CD8-positive, alpha-beta memory T cell (primary cell): ENCODE measurements at regions not wholly inside any gene's neighbourhood (a gene's known extent, or its start where the extent isn't known, plus 50 kb on each side); places are given as distances from the start of the nearest gene placed in this dataset.

Experiments used
- CTCF ChIA-PET: fragments of 350-600 bp; sonication (Branson Sonifier 250); formaldehyde crosslinking; loops from one replicate; lab custom pipeline; 2021; ENCODE audit warnings: antibody characterized with exemption; lab: Charles Lee
- POLR2A ChIA-PET: fragments of 350-600 bp; sonication (Branson Sonifier 250); formaldehyde crosslinking; loops from one replicate; lab custom pipeline; 2021; ENCODE audit warnings: antibody characterized with exemption; lab: Charles Lee
- DNase-seq, 5 donors: peaks; one replicate each; pipeline versions ENCODE4 v3.0.0 to v3.0.0-alpha.2; 2020 to 2022; ENCODE audit warnings: mixed read lengths in 1 of 5
- H3K27ac ChIP-seq: one replicate; pipeline ENCODE4 v1.7.0; 2013; ENCODE audit warnings: low read depth, mild to moderate bottlenecking, low read length, moderate library complexity
- H3K27me3 ChIP-seq: 2 replicates; pipeline ENCODE4 v1.7.0; 2013; ENCODE audit warnings: low read length, mild to moderate bottlenecking; ENCODE audit not compliant: insufficient read depth, poor library complexity, severe bottlenecking
- H3K36me3 ChIP-seq: 2 replicates; pipeline ENCODE4 v1.7.0; 2013; ENCODE audit warnings: mild to moderate bottlenecking, low read length, moderate library complexity; ENCODE audit not compliant: insufficient read depth
- H3K4me1 ChIP-seq: 2 replicates; pipeline ENCODE4 v1.7.0; 2013; ENCODE audit warnings: mild to moderate bottlenecking, low read length, moderate library complexity; ENCODE audit not compliant: insufficient read depth
- H3K4me3 ChIP-seq: 2 replicates; pipeline ENCODE4 v1.7.0; 2013; ENCODE audit warnings: mild to moderate bottlenecking, low read length
- H3K9me3 ChIP-seq: 2 replicates; pipeline ENCODE4 v1.7.0; 2013; ENCODE audit warnings: mild to moderate bottlenecking, low read length
- H3K27ac Mint-ChIP-seq, 8 donors: one replicate each; pipeline ENCODE4 v1.8.0; 2020 to 2021; ENCODE audit warnings: mixed read lengths in 8 of 8, mild to moderate bottlenecking in 6 of 8, inconsistent platforms in 3 of 8, moderate library complexity in 3 of 8
- H3K27me3 Mint-ChIP-seq, 2 donors: one replicate each; pipeline ENCODE4 v1.8.0; 2020 to 2021; ENCODE audit warnings: mixed read lengths in 2 of 2, mild to moderate bottlenecking in 1 of 2, moderate library complexity in 1 of 2
- H3K36me3 Mint-ChIP-seq, 3 donors: one replicate each; pipeline ENCODE4 v1.8.0; 2020 to 2021; ENCODE audit warnings: mixed read lengths in 3 of 3, inconsistent platforms in 1 of 3, mild to moderate bottlenecking in 1 of 3
- H3K4me1 Mint-ChIP-seq, 3 donors: one replicate each; pipeline ENCODE4 v1.8.0; 2020 to 2021; ENCODE audit warnings: mixed read lengths in 3 of 3, inconsistent platforms in 1 of 3, mild to moderate bottlenecking in 1 of 3
- H3K4me3 Mint-ChIP-seq, 7 donors: one replicate each; pipeline ENCODE4 v1.8.0; 2020 to 2021; ENCODE audit warnings: mixed read lengths in 7 of 7, mild to moderate bottlenecking in 6 of 7, moderate library complexity in 4 of 7, inconsistent platforms in 2 of 7
- H3K9me3 Mint-ChIP-seq, 5 donors: one replicate each; pipeline ENCODE4 v1.8.0; 2020 to 2022; ENCODE audit warnings: mixed read lengths in 5 of 5, mild to moderate bottlenecking in 3 of 5, moderate library complexity in 2 of 5, inconsistent platforms in 1 of 5

- ChIA-PET POLR2A (no interaction called here), CTCF (no interaction called here)
- Mint-ChIP-seq H3K27me3 (no peaks in the 10 kb centered on the region), H3K36me3 (no peaks in the 10 kb centered on the region), H3K9me3 (peaks cover 0 to under 1% (median 0%) of the 10 kb centered on the region in 5 donors), H3K27ac (no peak overlapping the region), H3K4me1 (no peaks in the 10 kb centered on the region), H3K4me3 (no peak overlapping the region)
- DNase-seq: no peak
- H3K4me1 ChIP-seq: no peaks in the 10 kb centered on the region
- no peaks in the 10 kb centered on the region for H3K36me3 ChIP-seq
- no peak overlapping the region for H3K27ac ChIP-seq
- H3K9me3 ChIP-seq: no peaks in the 10 kb centered on the region
- no peaks in the 10 kb centered on the region for H3K27me3 ChIP-seq
- H3K4me3 ChIP-seq: no peak overlapping the region
Observed at GRCh38 chr5:155366096-155366495, 352.5 kb downstream of the KIF4B start.

- H3K9me3 Mint-ChIP-seq: peaks cover 0 to 4% (median 0%) of the 10 kb centered on the region in 5 donors
- no peaks in the 10 kb centered on the region for H3K36me3 Mint-ChIP-seq
Observed at GRCh38 chr5:155367841-155368240, 354.3 kb downstream of the KIF4B start.

DNA sequence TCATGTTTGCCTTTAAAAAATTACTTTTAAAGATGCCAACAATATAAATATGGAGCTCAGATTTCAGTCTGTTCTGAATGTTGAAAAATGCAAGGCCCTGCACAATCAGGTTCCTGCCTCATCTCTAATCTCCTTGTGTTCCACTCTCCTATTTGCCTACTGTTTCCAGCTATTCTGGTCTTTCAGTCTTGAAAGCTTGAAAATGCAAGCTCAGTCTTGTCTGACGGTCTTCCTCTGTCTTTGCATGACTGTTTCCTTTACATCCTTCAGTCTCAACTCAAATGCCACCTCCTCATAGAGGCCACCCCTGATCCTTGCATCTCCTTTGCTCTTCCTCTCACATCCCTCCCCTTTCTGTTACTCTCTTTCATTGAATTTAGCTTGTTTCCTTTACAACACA is 354.9 kb downstream of the KIF4B start:
- Histone ChIP-seq H3K4me1 (no peaks in the 10 kb centered on the region), H3K9me3 (no peaks in the 10 kb centered on the region), H3K27ac (no peak overlapping the region), H3K27me3 (no peaks in the 10 kb centered on the region), H3K4me3 (no peak overlapping the region), H3K36me3 (no peaks in the 10 kb centered on the region)
- no peaks in the 10 kb centered on the region for H3K36me3 Mint-ChIP-seq
- no peaks in the 10 kb centered on the region for H3K4me1 Mint-ChIP-seq
- peaks cover 0 to 4% (median 0%) of the 10 kb centered on the region in 5 donors for H3K9me3 Mint-ChIP-seq
- H3K27ac Mint-ChIP-seq: no peak overlapping the region
- no peaks in the 10 kb centered on the region for H3K27me3 Mint-ChIP-seq
- DNase-seq: no peak
- no peak overlapping the region for H3K4me3 Mint-ChIP-seq
- POLR2A ChIA-PET: no interaction called here
- CTCF ChIA-PET: no interaction called here

More at GRCh38 chr5:155367841-155368240, 354.3 kb downstream of the KIF4B start:
- Histone ChIP-seq H3K36me3 (no peaks in the 10 kb centered on the region), H3K27me3 (no peaks in the 10 kb centered on the region), H3K9me3 (no peaks in the 10 kb centered on the region), H3K27ac (no peak overlapping the region), H3K4me1 (no peaks in the 10 kb centered on the region), H3K4me3 (no peak overlapping the region)
- Mint-ChIP-seq H3K4me1 (no peaks in the 10 kb centered on the region), H3K4me3 (no peak overlapping the region), H3K27me3 (no peaks in the 10 kb centered on the region), H3K27ac (no peak overlapping the region)
- ChIA-PET POLR2A (no interaction called here), CTCF (no interaction called here)
- DNase-seq: no peak

DNA sequence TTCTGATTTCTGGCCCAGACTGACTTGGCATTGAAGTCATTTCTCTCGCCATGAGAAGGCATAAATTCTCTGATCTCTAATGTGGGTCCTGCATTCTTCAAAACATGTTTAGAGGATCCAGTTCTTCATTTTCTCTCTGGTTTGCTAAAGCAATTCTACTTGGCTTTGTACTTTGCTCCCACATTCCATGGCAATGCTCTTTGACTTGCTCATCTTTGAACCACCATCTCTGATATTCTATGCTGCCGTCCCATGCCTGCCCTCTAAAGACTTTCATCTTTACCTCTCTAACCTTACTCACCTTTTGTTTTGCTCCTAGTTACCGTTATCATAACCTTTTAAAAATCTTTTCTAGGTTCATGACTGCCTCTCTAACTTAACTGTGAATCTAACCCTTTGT is 366.9 kb downstream of the KIF4B start:
- H3K4me3 Mint-ChIP-seq: no peak overlapping the region
- CTCF ChIA-PET: no interaction called here

DNA sequence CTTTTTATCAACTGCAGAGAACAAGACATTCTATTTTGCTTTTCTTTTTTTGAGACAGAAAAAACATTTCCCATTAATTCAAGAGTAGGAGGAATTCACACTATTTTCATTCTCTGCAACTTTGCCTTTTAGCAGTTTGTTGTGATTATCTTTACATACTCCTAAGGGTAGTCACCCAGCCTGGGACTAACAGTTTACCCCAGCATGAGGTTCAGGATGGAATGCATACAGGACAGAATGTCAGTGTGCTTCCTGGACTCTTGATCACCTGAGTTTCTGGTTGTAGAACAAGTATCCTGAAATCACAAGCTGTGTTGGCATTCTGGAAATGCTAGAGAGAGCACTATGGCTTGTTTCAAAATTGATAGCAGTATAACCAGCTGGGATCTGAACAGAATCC is 368.1 kb downstream of the KIF4B start:
- POLR2A ChIA-PET: no interaction called here
- H3K4me1 Mint-ChIP-seq: no peaks in the 10 kb centered on the region
- no peak overlapping the region for H3K27ac ChIP-seq
- H3K27ac Mint-ChIP-seq: no peak overlapping the region
- H3K27me3 ChIP-seq: no peaks in the 10 kb centered on the region
- no peak overlapping the region for H3K4me3 Mint-ChIP-seq
- CTCF ChIA-PET: no interaction called here
- no peak for DNase-seq
- peaks cover 0 to 5% (median 0%) of the 10 kb centered on the region in 5 donors for H3K9me3 Mint-ChIP-seq
- H3K9me3 ChIP-seq: no peaks in the 10 kb centered on the region
- no peaks in the 10 kb centered on the region for H3K36me3 ChIP-seq
- no peaks in the 10 kb centered on the region for H3K36me3 Mint-ChIP-seq
- no peaks in the 10 kb centered on the region for H3K4me1 ChIP-seq
- peaks cover 0 to 4% of the 10 kb centered on the region in 2 donors for H3K27me3 Mint-ChIP-seq
- H3K4me3 ChIP-seq: no peak overlapping the region

More for the DNA sequence above, 366.9 kb downstream of the KIF4B start:
- Histone ChIP-seq H3K9me3 (no peaks in the 10 kb centered on the region), H3K27ac (no peak overlapping the region), H3K36me3 (no peaks in the 10 kb centered on the region), H3K4me1 (no peaks in the 10 kb centered on the region), H3K27me3 (no peaks in the 10 kb centered on the region), H3K4me3 (no peak overlapping the region)
- POLR2A ChIA-PET: no interaction called here
- H3K9me3 Mint-ChIP-seq: peaks cover 0 to 5% (median 2%) of the 10 kb centered on the region in 5 donors
- no peak for DNase-seq
- peaks cover 0 to 4% of the 10 kb centered on the region in 2 donors for H3K27me3 Mint-ChIP-seq
- H3K27ac Mint-ChIP-seq: no peak overlapping the region
- no peaks in the 10 kb centered on the region for H3K4me1 Mint-ChIP-seq
- H3K36me3 Mint-ChIP-seq: no peaks in the 10 kb centered on the region

GRCh38 chr5:155389498-155389897 is 375.9 kb downstream of the KIF4B start:
- H3K27me3 Mint-ChIP-seq: no peaks in the 10 kb centered on the region
- Histone ChIP-seq H3K4me3 (no peak overlapping the region), H3K9me3 (no peaks in the 10 kb centered on the region), H3K27ac (no peak overlapping the region), H3K27me3 (no peaks in the 10 kb centered on the region), H3K36me3 (no peaks in the 10 kb centered on the region), H3K4me1 (no peaks in the 10 kb centered on the region)
- no peak overlapping the region for H3K27ac Mint-ChIP-seq
- H3K36me3 Mint-ChIP-seq: no peaks in the 10 kb centered on the region
- ChIA-PET CTCF (no interaction called here), POLR2A (no interaction called here)
- DNase-seq: no peak
- H3K4me3 Mint-ChIP-seq: no peak overlapping the region
- no peaks in the 10 kb centered on the region for H3K4me1 Mint-ChIP-seq
- H3K9me3 Mint-ChIP-seq: peaks cover 0 to 2% (median 0%) of the 10 kb centered on the region in 5 donors

DNA sequence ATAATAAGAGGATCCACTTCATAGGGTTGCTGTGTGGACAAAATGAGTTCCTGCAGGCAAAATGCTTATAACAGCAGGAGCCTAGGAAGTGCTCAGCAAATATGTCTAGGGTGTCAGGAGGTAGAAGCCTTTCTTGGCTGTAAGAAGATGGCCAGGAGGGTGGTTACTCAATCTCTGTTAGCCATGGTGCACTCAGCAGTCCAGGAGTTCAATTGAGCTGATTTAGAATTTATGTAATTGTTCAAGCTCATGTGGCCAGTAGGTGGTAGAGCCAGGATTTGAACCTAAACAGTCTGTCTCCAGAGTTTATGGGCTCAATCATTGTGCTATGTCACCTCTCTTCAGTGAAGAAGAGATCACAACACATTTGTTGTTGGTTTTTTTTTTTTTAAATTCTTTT is 381.2 kb downstream of the KIF4B start:
- Mint-ChIP-seq H3K4me3 (no peak overlapping the region), H3K27me3 (peaks cover 0 to 2% of the 10 kb centered on the region in 2 donors), H3K27ac (no peak overlapping the region), H3K36me3 (no peaks in the 10 kb centered on the region), H3K4me1 (no peaks in the 10 kb centered on the region), H3K9me3 (peaks cover 0 to 1% (median 0%) of the 10 kb centered on the region in 5 donors)
- no peak for DNase-seq
- Histone ChIP-seq H3K4me3 (no peak overlapping the region), H3K27me3 (no peaks in the 10 kb centered on the region), H3K4me1 (no peaks in the 10 kb centered on the region), H3K27ac (no peak overlapping the region), H3K36me3 (no peaks in the 10 kb centered on the region), H3K9me3 (no peaks in the 10 kb centered on the region)
- ChIA-PET CTCF (no interaction called here), POLR2A (no interaction called here)

- Histone ChIP-seq H3K4me3 (no peak overlapping the region), H3K4me1 (no peaks in the 10 kb centered on the region), H3K27me3 (no peaks in the 10 kb centered on the region), H3K9me3 (no peaks in the 10 kb centered on the region), H3K36me3 (no peaks in the 10 kb centered on the region), H3K27ac (no peak overlapping the region)
- no peak overlapping the region for H3K4me3 Mint-ChIP-seq
- peaks cover 3 to 21% (median 6%) of the 10 kb centered on the region in 5 donors for H3K9me3 Mint-ChIP-seq
- no peak overlapping the region for H3K27ac Mint-ChIP-seq
- H3K4me1 Mint-ChIP-seq: no peaks in the 10 kb centered on the region
- no peak for DNase-seq
- ChIA-PET POLR2A (no interaction called here), CTCF (no interaction called here)
- peaks cover 0 to 5% of the 10 kb centered on the region in 2 donors for H3K27me3 Mint-ChIP-seq
- no peaks in the 10 kb centered on the region for H3K36me3 Mint-ChIP-seq
Observed at GRCh38 chr5:155402927-155403640, 389.5 kb downstream of the KIF4B start.
